ENCODE measurements at regions not wholly inside any gene's neighbourhood (a gene's known extent, or its start where the extent isn't known, plus 50 kb on each side); places are given as distances from the start of the nearest gene placed in this dataset.
"Not testable (repeated sequence)": the region's sequence is repeated elsewhere in the genome, so short reads cannot be mapped to it uniquely, and the experiment has no call there.

DNA sequence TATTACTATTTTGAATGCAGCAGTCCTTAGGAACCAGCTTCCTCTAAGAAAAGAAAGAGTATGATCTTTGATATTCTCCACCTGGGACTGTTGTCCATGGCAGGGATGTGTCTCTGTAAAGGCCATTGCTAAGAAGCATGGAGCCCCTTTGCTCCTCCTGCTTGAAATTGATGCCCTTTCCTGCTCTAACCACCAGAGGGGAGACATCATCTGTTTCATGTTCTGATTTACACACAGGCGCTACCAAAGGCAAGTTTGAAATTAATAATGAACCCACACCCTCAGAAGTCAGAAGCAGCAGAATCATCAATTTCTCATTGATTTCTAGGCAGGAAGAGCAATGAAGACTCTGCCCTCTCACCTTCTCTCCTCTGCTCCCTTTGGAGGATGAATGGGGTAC, 253.8 kb downstream of the RMST start:
- ChIA-PET POLR2A (no interaction called here), CTCF (interaction anchor here (1.5 kb wide), 1 partner anchor 244 kb away, joined by 4 read pairs; no protein-coding TSS in a partner anchor)
- TF ChIP-seq RFX5 (IDR thresholded peaks at IDR 0.05; ENCODE audit: low read length), result no peak
- no peak for TF ChIP-seq TAF1 (IDR thresholded peaks at IDR 0.05; ENCODE audit: borderline replicate concordance, low read depth, low read length)
- TF ChIP-seq NFIC (IDR thresholded peaks at IDR 0.05; ENCODE audit: borderline replicate concordance), result no peak
- peak; percentile 56 for TF ChIP-seq RAD21 (IDR thresholded peaks at IDR 0.05; ENCODE audit: low read length)
- no peak for TF ChIP-seq NRF1 (IDR thresholded peaks at IDR 0.05; ENCODE audit: low read depth, low read length)
- peak; percentile 30; the same call in 1 of the 2 replicates for TF ChIP-seq SMC3 (IDR thresholded peaks at IDR 0.05; ENCODE audit: low read depth, low read length)
- Histone ChIP-seq H3K27me3 (ENCODE audit: insufficient read depth) (no peaks in the 10 kb centered on the region), H2AFZ (ENCODE audit: low read depth) (no peak overlapping the region), H3K4me3 (ENCODE audit: low read depth in 2 of 2, low read length in 1 of 2) (no peak overlapping the region; a peak in 1 of 4 replicates), H3K4me1 (ENCODE audit: control insufficient read depth in 1 of 2, insufficient read depth in 2 of 2, low read depth in 1 of 2, low read length in 1 of 2) (no peaks in the 10 kb centered on the region), H3K9me2 (no peaks in the 10 kb centered on the region), H3K4me2 (no peak overlapping the region), H3F3A (replicated peaks; ENCODE audit: insufficient read depth) (no peaks in the 10 kb centered on the region), H3K79me2 (ENCODE audit: insufficient read depth) (no peaks in the 10 kb centered on the region), H4K20me1 (ENCODE audit: insufficient read depth) (no peaks in the 10 kb centered on the region), H3K9ac (no peak overlapping the region), H3K9me3 (no peaks in the 10 kb centered on the region; the same call in 1 of the 2 replicates), H3K27ac (ENCODE audit: low read depth in 2 of 2, low read length in 1 of 2) (no peak overlapping the region), H3K36me3 (replicated peaks in 1 of 2; ENCODE audit: control insufficient read depth in 1 of 2, insufficient read depth in 2 of 2, low read length in 1 of 2) (no peaks in the 10 kb centered on the region)
- 32% methylated on average over 1 of the region's 1 CpG for WGBS (ENCODE audit: low lambda C conversion rate)
- DNase-seq, result peak; percentile 32

GRCh38 chr12:97723801-97724200, 261.2 kb downstream of the RMST start:
- H3K27ac ChIP-seq (ENCODE audit: low read depth in 2 of 2, low read length in 1 of 2); H3F3A ChIP-seq (replicated peaks; ENCODE audit: insufficient read depth); H3K4me2 ChIP-seq; H3K36me3 ChIP-seq (replicated peaks in 1 of 2; ENCODE audit: control insufficient read depth in 1 of 2, insufficient read depth in 2 of 2, low read length in 1 of 2); H3K27me3 ChIP-seq (ENCODE audit: insufficient read depth); POLR2A ChIA-PET; H3K9ac ChIP-seq; H3K9me2 ChIP-seq; H2AFZ ChIP-seq (ENCODE audit: low read depth); CTCF ChIA-PET; H3K79me2 ChIP-seq (ENCODE audit: insufficient read depth); H3K9me3 ChIP-seq; DNase-seq; H3K4me1 ChIP-seq (ENCODE audit: control insufficient read depth in 1 of 2, insufficient read depth in 2 of 2, low read depth in 1 of 2, low read length in 1 of 2); H3K4me3 ChIP-seq (ENCODE audit: low read depth in 2 of 2, low read length in 1 of 2); H4K20me1 ChIP-seq (ENCODE audit: insufficient read depth): not testable (repeated sequence)
- 75% methylated on average over 22 of the region's 22 CpGs for WGBS (ENCODE audit: low lambda C conversion rate)

- Histone ChIP-seq H3K4me3 (ENCODE audit: low read depth in 2 of 2, low read length in 1 of 2) (no peak overlapping the region), H2AFZ (ENCODE audit: low read depth) (no peak overlapping the region), H3K9ac (no peak overlapping the region), H3K9me2 (no peaks in the 10 kb centered on the region), H3K27me3 (ENCODE audit: insufficient read depth) (no peaks in the 10 kb centered on the region), H3K9me3 (no peaks in the 10 kb centered on the region), H3K36me3 (replicated peaks in 1 of 2; ENCODE audit: control insufficient read depth in 1 of 2, insufficient read depth in 2 of 2, low read length in 1 of 2) (no peaks in the 10 kb centered on the region), H3F3A (replicated peaks; ENCODE audit: insufficient read depth) (no peaks in the 10 kb centered on the region), H3K27ac (ENCODE audit: low read depth in 2 of 2, low read length in 1 of 2) (no peak overlapping the region), H4K20me1 (ENCODE audit: insufficient read depth) (no peaks in the 10 kb centered on the region), H3K4me2 (no peak overlapping the region), H3K79me2 (ENCODE audit: insufficient read depth) (no peaks in the 10 kb centered on the region), H3K4me1 (ENCODE audit: control insufficient read depth in 1 of 2, insufficient read depth in 2 of 2, low read depth in 1 of 2, low read length in 1 of 2) (no peaks in the 10 kb centered on the region)
- TF ChIP-seq TAF1 (IDR thresholded peaks at IDR 0.05; ENCODE audit: borderline replicate concordance, low read depth, low read length) (no peak), IRF3 (IDR thresholded peaks at IDR 0.05; ENCODE audit: low read depth, low read length) (no peak), MAX (IDR thresholded peaks at IDR 0.05; ENCODE audit: low read depth) (no peak), TEAD4 (IDR thresholded peaks at IDR 0.05; ENCODE audit: borderline replicate concordance, insufficient read depth) (no peak), FOXJ3 (CRISPR knock-in tag; IDR thresholded peaks at IDR 0.05) (no peak), JUND (IDR thresholded peaks at IDR 0.05) (no peak), PBX3 (IDR thresholded peaks at IDR 0.05) (no peak), USF2 (IDR thresholded peaks at IDR 0.05; ENCODE audit: borderline replicate concordance, low read depth, low read length) (no peak), ELF1 (IDR thresholded peaks at IDR 0.05) (no peak)
- no peak for DNase-seq
- WGBS (ENCODE audit: low lambda C conversion rate), result 37% methylated on average over 5 of the region's 5 CpGs
- ChIA-PET CTCF (no interaction called here), POLR2A (no interaction called here)
These were observed 282.9 kb downstream of the RMST start for GRCh38 chr12:97745406-97746101.

Measured in SK-N-SH (cell line).